HG03064 (cell line): ENCODE measurements at regions not wholly inside any gene's neighbourhood (a gene's known extent, or its start where the extent isn't known, plus 50 kb on each side); places are given as distances from the start of the nearest gene placed in this dataset.

ENCODE experiments used
- ATAC-seq: cut with Tn5 transposase; IDR thresholded peaks from one replicate; pipeline ENCODE4 v1.9.1; 2021; ENCODE audit warnings: low read depth; ENCODE audit not compliant: unreplicated experiment

DNA sequence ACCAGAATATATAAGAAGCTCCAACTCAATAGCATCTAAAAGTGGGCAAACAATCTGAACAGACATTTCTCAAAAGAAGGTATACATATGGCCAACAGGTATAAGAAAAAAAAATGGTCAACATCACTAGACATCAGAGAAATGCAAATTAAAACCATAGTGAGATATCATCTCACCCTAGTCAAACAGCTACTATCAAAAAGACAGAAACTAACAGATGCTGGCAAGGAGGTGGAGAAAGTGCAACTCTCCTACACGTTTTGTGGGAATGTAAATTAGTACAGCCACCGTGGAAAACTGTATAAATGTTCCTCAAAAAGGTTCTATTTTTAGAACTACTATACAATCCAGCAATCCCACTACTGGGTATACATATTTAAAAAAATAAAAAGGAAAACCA lies 199.9 kb upstream of the SMC2 start:
- ATAC-seq, result no peak

GRCh38 chr9:103898550-103898949 lies 195.6 kb upstream of the SMC2 start:
- ATAC-seq, result no peak

GRCh38 chr9:103899866-103900265 lies 194.2 kb upstream of the SMC2 start:
- ATAC-seq, result no peak

- ATAC-seq, result no peak
Observed at GRCh38 chr9:103900466-103900865, 193.6 kb upstream of the SMC2 start.

GRCh38 chr9:103902263-103902662 lies 191.8 kb upstream of the SMC2 start:
- ATAC-seq, result no peak

DNA sequence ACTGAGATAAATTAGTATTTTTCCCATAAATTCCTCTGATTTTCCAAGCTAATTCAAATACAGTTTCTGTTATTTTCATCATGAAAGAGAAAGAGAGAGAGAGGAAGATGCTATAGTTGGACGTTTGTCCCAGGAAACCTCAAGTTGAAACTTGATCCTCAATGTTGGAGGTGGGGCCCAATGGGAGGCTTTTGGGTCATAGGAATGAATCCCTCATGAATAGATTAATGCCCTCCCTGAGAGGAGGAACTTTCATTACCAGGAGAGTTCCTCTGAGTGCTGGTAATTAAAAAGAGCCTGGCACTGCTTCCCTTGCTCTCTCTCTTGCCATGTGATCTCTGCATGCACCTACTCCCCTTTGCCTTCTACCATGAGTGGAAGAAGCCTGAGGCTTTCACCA lies 189.9 kb upstream of the SMC2 start:
- ATAC-seq, result no peak

- ATAC-seq, result no peak
Observed at GRCh38 chr9:103913899-103914298, 180.2 kb upstream of the SMC2 start.

- no peak for ATAC-seq
Observed at GRCh38 chr9:103919605-103920209, 174.4 kb upstream of the SMC2 start.

GRCh38 chr9:103928442-103928841 lies 165.7 kb upstream of the SMC2 start:
- ATAC-seq, result no peak

- ATAC-seq, result no peak
Observed at GRCh38 chr9:103941104-103941503, 153.0 kb upstream of the SMC2 start.

DNA sequence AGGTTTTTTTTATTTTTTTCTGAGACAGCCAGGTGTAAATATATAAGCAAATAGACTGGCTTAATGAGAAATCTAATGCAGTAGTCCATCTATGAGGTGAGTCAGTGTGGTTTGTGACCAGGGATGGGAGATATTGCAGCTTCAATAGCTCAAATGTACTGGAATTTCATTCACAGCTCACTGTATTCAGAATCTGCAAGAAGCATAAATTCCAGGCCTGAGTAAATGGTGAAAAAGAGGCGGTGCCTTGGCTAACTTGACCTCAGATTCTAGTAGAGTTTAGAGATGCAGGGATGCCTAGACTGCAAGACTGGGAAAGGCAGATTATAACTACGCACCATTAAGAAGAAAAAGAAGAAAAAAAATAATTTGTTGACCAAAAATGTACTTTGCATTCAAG lies 151.9 kb upstream of the SMC2 start:
- ATAC-seq, result no peak

- ATAC-seq, result no peak
Observed at GRCh38 chr9:103942651-103943050, 151.5 kb upstream of the SMC2 start.

GRCh38 chr9:103949096-103949495 lies 145.0 kb upstream of the SMC2 start:
- no peak for ATAC-seq

- no peak for ATAC-seq
Observed at GRCh38 chr9:103977163-103977562, 116.9 kb upstream of the SMC2 start.

DNA sequence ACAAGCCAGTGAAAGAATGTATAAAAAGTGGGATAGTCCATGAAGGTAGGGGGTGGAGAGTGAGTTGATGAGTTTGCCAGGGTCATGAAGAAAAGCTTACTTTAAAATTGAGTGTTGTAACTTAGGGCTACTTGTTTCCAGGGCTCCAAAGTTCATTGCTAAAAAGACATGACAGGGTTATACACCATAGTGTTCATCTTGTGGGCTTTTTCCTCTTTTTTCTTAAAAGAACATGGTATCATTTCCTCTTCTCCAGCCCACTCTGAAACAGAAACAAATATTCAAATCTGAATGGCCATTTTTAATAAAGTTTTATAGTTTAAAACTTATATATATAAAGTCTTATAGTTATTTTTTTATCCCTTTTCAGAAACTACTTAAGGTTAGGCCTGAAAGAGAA lies 115.7 kb upstream of the SMC2 start:
- ATAC-seq, result no peak

- no peak for ATAC-seq
Observed at GRCh38 chr9:103981912-103982311, 112.2 kb upstream of the SMC2 start.

DNA sequence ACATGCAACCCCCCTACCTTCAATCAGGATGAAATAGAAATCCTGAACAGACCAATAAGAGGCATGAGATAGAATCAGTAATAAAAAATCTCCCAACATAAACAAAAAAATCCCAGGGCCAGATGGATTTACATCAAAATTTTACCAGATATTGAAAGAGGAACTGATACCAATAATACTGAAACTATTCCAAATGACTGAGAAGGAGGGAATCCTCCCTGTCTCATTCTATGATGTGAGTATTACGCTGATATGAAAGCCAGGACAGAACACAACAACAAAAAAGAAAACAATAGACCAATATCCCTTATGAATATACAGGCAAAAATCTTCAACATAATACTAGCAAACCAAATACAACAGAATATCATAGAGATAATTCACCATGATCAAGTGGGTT lies 109.0 kb upstream of the SMC2 start:
- no peak for ATAC-seq

DNA sequence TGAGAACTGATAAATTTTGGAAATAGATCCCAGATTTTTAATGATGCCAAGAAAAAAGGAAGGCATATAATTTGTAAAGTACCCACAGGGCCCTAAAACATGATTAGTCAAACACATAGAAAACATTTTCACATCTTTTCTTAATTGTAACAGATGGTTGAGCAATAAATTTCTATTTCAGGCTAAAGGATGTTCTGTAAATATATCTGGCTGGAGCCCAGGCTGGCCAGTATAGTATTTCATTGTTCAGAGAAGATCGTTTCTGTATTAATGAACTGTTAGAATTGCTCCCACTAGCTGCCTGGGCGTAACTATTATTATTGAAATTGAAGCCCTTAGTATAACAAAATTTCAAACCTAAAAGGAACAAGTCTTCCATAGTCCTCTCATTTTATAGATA lies 105.3 kb upstream of the SMC2 start:
- no peak for ATAC-seq

DNA sequence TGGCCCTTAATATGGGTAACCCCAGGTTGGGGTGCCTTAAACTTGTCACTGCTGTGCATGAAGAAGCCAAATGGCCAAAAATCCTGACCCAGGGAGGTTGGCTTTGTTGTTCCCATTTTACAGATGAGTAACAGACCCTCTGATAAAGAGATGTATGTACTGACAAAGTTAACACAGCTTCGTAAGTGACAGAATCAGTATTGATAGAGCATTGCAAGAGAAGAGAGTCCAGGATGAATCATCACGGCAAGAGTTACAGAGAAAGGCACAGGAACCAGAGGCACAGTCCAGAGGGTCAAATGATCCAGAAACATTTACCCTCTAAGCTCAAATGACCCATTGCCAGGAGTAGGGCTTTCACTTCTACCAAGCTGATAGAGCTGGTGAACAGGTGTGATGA lies 103.8 kb upstream of the SMC2 start:
- ATAC-seq, result no peak

DNA sequence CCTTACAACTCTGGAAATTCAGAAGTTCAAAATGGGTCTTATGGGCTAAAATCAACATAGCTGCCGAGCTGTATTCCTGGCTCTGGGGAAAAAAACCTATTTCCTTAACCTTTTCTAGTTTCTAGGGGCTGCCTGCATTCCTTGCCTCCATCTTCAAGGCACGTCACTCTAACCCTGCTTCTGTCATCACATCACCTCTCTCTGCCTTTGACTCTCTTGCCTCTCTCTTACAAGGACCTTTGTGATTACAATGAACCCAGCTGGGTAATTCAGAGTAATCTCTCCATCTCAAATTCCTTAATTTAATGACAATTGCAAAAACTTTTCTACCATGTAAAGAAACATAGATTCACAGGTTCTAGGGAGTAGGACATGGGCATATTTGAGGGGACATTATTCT lies 103.1 kb upstream of the SMC2 start:
- no peak for ATAC-seq

DNA sequence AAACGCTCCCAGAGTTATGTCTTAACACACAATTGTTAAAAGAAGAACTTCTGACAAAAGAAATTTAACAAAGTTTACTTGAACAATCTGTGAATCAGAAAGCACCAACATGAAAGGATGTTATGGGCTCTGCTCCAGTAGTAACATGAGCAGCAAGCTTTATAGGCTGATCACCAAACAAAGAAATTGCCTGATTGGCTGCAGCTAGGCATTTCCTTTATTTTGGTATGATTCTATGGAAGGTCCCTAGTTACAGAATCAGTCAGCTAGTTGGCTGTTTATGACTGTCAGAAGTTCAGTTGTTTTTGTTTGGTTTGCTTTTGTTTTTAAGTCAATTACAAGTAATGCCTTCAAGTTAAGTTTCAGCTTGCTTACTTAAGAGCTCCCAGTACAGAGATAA lies 102.4 kb upstream of the SMC2 start:
- ATAC-seq, result no peak

GRCh38 chr9:103992938-103993579 lies 101.0 kb upstream of the SMC2 start:
- ATAC-seq, result no peak
